WTC11 (cell line): ENCODE measurements at regions not wholly inside any gene's neighbourhood (a gene's known extent, or its start where the extent isn't known, plus 50 kb on each side); places are given as distances from the start of the nearest gene placed in this dataset.

Source experiments
- CTCF ChIP-seq: fragments of 200-600 bp; IDR thresholded peaks from 2 replicates; pipeline ENCODE4 v1.8.0; 2022; ENCODE audit warnings: antibody characterized with exemption
- FOXJ3 ChIP-seq: sonication (generic); formaldehyde crosslinking; IDR thresholded peaks from 2 replicates; pipeline ENCODE4 v1.9.0; 2021; ENCODE audit warnings: missing genetic modification reagents, mild to moderate bottlenecking, borderline replicate concordance
- JUN ChIP-seq: sonication (generic); formaldehyde crosslinking; IDR thresholded peaks from 2 replicates; pipeline ENCODE4 v1.8.0; 2023; ENCODE audit warnings: mild to moderate bottlenecking, missing genetic modification reagents
- MLX ChIP-seq: sonication (generic); formaldehyde crosslinking; IDR thresholded peaks from 2 replicates; pipeline ENCODE4 v1.8.1; 2023; ENCODE audit warnings: mild to moderate bottlenecking, missing genetic modification reagents, moderate library complexity
- PRDM15 ChIP-seq: sonication (generic); formaldehyde crosslinking; IDR thresholded peaks from 2 replicates; pipeline ENCODE4 v1.8.0; 2022; ENCODE audit warnings: missing genetic modification reagents
- STAT6 ChIP-seq: sonication (generic); formaldehyde crosslinking; conservative IDR thresholded peaks from 2 replicates; pipeline ENCODE4 v1.8.1; 2023; ENCODE audit warnings: mild to moderate bottlenecking, low read depth, missing genetic modification reagents, moderate library complexity
- TCF7 ChIP-seq: sonication (generic); formaldehyde crosslinking; IDR thresholded peaks from 2 replicates; pipeline ENCODE4 v1.8.0; 2022; ENCODE audit warnings: mild to moderate bottlenecking, low read depth, missing genetic modification reagents, moderate library complexity
- ZSCAN18 ChIP-seq: fragments of 250-450 bp; sonication (Bioruptor Pico); IDR thresholded peaks from 2 replicates; pipeline ENCODE4 v2.1.2; 2022; ENCODE audit warnings: mild to moderate bottlenecking, moderate library complexity
- TF ChIP-seq, protein P1 (sequence below): sonication (generic); formaldehyde crosslinking; IDR thresholded peaks from 2 replicates; pipeline ENCODE4 v1.8.1; 2023; ENCODE audit warnings: mild to moderate bottlenecking, missing genetic modification reagents, moderate library complexity

DNA sequence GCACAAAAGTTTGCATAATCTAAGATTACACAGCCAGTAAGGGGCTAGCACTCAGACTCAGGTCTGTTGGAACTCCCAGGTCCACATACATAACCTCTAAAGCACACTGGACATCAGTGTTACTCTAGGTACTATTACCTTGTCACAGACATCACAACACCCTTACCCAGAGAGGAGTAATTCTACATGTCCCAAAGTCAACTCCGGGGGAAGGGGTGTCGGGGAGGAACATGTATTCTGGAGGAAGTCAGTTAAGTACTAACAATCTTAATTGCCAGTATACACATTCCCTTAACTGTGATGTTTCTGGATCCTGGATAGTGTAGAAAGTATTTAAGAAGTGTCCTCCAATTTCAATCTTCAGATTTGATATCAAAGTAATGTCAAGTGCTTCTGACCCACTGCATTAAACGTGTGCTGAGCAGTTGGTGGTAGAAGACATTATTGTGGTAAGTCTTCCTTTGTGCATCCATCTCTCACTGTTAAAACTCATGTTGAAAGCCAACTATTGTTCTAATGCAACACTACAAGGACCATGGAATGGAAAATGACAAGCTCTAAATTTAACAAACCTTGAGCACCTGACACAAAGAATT, 155.4 kb downstream of the CRPPA start:
- TF ChIP-seq, protein P1, sequence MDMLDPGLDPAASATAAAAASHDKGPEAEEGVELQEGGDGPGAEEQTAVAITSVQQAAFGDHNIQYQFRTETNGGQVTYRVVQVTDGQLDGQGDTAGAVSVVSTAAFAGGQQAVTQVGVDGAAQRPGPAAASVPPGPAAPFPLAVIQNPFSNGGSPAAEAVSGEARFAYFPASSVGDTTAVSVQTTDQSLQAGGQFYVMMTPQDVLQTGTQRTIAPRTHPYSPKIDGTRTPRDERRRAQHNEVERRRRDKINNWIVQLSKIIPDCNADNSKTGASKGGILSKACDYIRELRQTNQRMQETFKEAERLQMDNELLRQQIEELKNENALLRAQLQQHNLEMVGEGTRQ (CRISPR knock-in tag): no peak
- TF ChIP-seq JUN (CRISPR knock-in tag): no peak
- TF ChIP-seq MLX: no peak
- no peak for TF ChIP-seq CTCF
- TF ChIP-seq TCF7: no peak
- no peak for TF ChIP-seq STAT6 (CRISPR knock-in tag)
- no peak for TF ChIP-seq PRDM15 (CRISPR knock-in tag)
- no peak for TF ChIP-seq ZSCAN18 (CRISPR knock-in tag)
- TF ChIP-seq FOXJ3: no peak
